Panc1 (cell line): ENCODE measurements at regions not wholly inside any gene's neighbourhood (a gene's known extent, or its start where the extent isn't known, plus 50 kb on each side); places are given as distances from the start of the nearest gene placed in this dataset.

Experiments
- ATAC-seq: fragments of 200-7000 bp; cut with Tn5 transposase; 2 replicates; pipeline ENCODE4 v1.9.1; 2020; ENCODE audit warnings: mild to moderate bottlenecking, moderate library complexity
- BruUV-seq: library from RNA; stranded (reverse); fragments of 400-500 nt; replicated peaks from 2 replicates; lab custom pipeline; 2021; lab: Mats Ljungman, UMichigan
- CTCF ChIA-PET: fragments of 300-600 bp; sonication (Branson Sonifier 250); formaldehyde crosslinking; loops from one replicate; lab custom pipeline; 2022; ENCODE audit warnings: antibody characterized with exemption; lab: Charles Lee
- POLR2A ChIA-PET: fragments of 300-600 bp; sonication (Branson Sonifier 250); formaldehyde crosslinking; loops from one replicate; lab custom pipeline; 2022; ENCODE audit warnings: antibody characterized with exemption; lab: Charles Lee
- DNase-seq: peaks from one replicate; pipeline ENCODE4 v3.0.0-alpha.2; 2010; ENCODE audit warnings: low read depth, low spot score
- H3K27ac ChIP-seq: 2 replicates; pipeline ENCODE4 v1.5.1; 2011; ENCODE audit warnings: mild to moderate bottlenecking, low read length, inconsistent platforms
- H3K27me3 ChIP-seq: fragments of 200-500 bp; sonication (Bioruptor generic); 2 replicates; pipeline ENCODE4 v1.6.0; 2014; ENCODE audit warnings: low read length, inconsistent platforms; ENCODE audit not compliant: control insufficient read depth, insufficient read depth
- H3K36me3 ChIP-seq: fragments of 200-500 bp; sonication (Bioruptor generic); 2 replicates; pipeline ENCODE4 v1.5.1; 2014; ENCODE audit warnings: inconsistent platforms, mild to moderate bottlenecking, low read length, moderate library complexity; ENCODE audit not compliant: control insufficient read depth, insufficient read depth
- H3K4me1 ChIP-seq: 2 replicates; pipeline ENCODE4 v1.5.1; 2011; ENCODE audit warnings: inconsistent platforms, mild to moderate bottlenecking, low read length, moderate library complexity; ENCODE audit not compliant: control insufficient read depth, insufficient read depth
- H3K4me3 ChIP-seq, 2 experiments: 2 replicates each; pipeline ENCODE4 v1.5.1; 2011 to 2012; ENCODE audit warnings: low read depth in 2 of 2, low read length in 2 of 2, mild to moderate bottlenecking in 2 of 2, inconsistent platforms in 1 of 2, moderate library complexity in 1 of 2
- H3K9me3 ChIP-seq: fragments of 200-500 bp; sonication (Bioruptor generic); 2 replicates; pipeline ENCODE4 v1.5.1; 2014; ENCODE audit warnings: low read depth, mild to moderate bottlenecking, inconsistent platforms, low read length, moderate library complexity; ENCODE audit not compliant: control insufficient read depth, insufficient read depth
- POLR2AphosphoS5 ChIP-seq: IDR thresholded peaks from 2 replicates; pipeline ENCODE4 v1.6.1; 2012; ENCODE audit warnings: mild to moderate bottlenecking, low read depth, low read length, moderate library complexity
- REST ChIP-seq, 2 experiments: IDR thresholded peaks; 2 replicates each; pipeline ENCODE4 v1.6.1; 2011 to 2012; ENCODE audit warnings: low read depth in 2 of 2, control low read depth in 1 of 2, low read length in 1 of 2, mild to moderate bottlenecking in 1 of 2, moderate library complexity in 1 of 2; ENCODE audit not compliant: insufficient read depth in 1 of 2
- SIN3A ChIP-seq: IDR thresholded peaks from 2 replicates; pipeline ENCODE4 v1.6.1; 2012; ENCODE audit warnings: low read depth, mild to moderate bottlenecking, low read length, moderate library complexity, borderline replicate concordance; ENCODE audit not compliant: insufficient read depth
- TCF7L2 ChIP-seq: IDR thresholded peaks from 2 replicates; pipeline ENCODE4 v1.6.1; 2011; ENCODE audit warnings: mild to moderate bottlenecking, low read depth, low read length, inconsistent platforms
- in situ Hi-C: cut with HindIII; loops from 2 replicates; pipeline ENCODE4 v1.10.0; 2016; ENCODE audit warnings: low sequenced_read_pairs, low pct_unique_long_range_greater_than_20kb
- intact Hi-C: fragments of 100-400 bp; cut with micrococcal nuclease; formaldehyde crosslinking; loops from one replicate; pipeline ENCODE4 v1.10.0; 2022; ENCODE audit not compliant: unreplicated experiment
- TF ChIP-seq, protein P1 (sequence below): fragments of 450-650 bp; IDR thresholded peaks from 2 replicates; pipeline ENCODE4 v1.5.1; 2017; ENCODE audit warnings: mild to moderate bottlenecking

DNA sequence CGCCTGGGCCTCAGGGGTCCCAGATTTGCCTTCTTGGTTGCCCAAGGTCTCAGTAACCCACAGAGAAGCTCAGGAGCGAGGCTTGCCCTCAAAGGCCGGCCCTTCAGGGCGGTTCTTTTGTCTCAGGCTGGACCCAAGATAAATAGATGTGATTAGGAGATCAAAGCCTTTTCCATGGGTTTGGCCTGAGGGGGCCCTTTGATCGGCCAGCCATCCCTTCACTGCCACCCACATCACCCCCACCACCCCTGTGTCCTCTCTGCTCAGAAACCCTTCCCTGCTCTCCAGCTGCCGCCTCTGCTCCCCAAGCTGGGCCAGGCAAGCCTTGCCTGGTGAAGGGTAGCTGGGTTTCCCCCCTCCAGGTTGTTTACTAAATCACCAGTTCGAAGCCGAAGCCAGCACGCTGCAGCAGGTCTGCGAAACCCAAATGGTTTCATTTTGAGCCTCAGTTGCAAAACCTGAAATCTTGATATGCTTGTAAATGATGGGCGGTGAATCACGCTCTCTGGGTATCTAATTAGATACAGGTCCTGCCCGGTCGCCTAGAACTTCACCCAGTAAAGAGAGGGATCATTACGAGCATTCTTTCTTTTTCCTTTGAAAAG lies 202.6 kb upstream of the BCOR start:
- TF ChIP-seq POLR2AphosphoS5 (no peak), TCF7L2 (no peak), SIN3A (no peak), REST (IDR thresholded peaks at IDR 0.05; ENCODE audit: insufficient read depth in 1 of 2, low read depth in 2 of 2, low read length in 1 of 2) (no peak)
- TF ChIP-seq, protein P1, sequence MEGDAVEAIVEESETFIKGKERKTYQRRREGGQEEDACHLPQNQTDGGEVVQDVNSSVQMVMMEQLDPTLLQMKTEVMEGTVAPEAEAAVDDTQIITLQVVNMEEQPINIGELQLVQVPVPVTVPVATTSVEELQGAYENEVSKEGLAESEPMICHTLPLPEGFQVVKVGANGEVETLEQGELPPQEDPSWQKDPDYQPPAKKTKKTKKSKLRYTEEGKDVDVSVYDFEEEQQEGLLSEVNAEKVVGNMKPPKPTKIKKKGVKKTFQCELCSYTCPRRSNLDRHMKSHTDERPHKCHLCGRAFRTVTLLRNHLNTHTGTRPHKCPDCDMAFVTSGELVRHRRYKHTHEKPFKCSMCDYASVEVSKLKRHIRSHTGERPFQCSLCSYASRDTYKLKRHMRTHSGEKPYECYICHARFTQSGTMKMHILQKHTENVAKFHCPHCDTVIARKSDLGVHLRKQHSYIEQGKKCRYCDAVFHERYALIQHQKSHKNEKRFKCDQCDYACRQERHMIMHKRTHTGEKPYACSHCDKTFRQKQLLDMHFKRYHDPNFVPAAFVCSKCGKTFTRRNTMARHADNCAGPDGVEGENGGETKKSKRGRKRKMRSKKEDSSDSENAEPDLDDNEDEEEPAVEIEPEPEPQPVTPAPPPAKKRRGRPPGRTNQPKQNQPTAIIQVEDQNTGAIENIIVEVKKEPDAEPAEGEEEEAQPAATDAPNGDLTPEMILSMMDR, result no peak
- in situ Hi-C loops, result no loop called here
- no TSS peak for BruUV-seq
- DNase-seq (no peak), ATAC-seq (no peak)
- H3K27me3 ChIP-seq, result no peaks in the 10 kb centered on the region
- no peaks in the 10 kb centered on the region for H3K4me1 ChIP-seq
- H3K36me3 ChIP-seq, result no peaks in the 10 kb centered on the region
- H3K4me3 ChIP-seq, result no peak overlapping the region
- ChIA-PET POLR2A (no interaction called here), CTCF (no interaction called here)
- H3K9me3 ChIP-seq, result no peaks in the 10 kb centered on the region
- H3K27ac ChIP-seq, result no peak overlapping the region
- intact Hi-C loops, result no loop called here

GRCh38 chrX:40299641-40300046 lies 201.9 kb upstream of the BCOR start:
- Histone ChIP-seq H3K4me3 (no peak overlapping the region), H3K27ac (no peak overlapping the region), H3K36me3 (no peaks in the 10 kb centered on the region), H3K27me3 (no peaks in the 10 kb centered on the region), H3K9me3 (no peaks in the 10 kb centered on the region), H3K4me1 (no peaks in the 10 kb centered on the region)
- in situ Hi-C loops, result no loop called here
- intact Hi-C loops, result no loop called here
- ChIA-PET POLR2A (no interaction called here), CTCF (no interaction called here)
- TF ChIP-seq REST (IDR thresholded peaks at IDR 0.05; ENCODE audit: insufficient read depth in 1 of 2, low read depth in 2 of 2, low read length in 1 of 2) (no peak), POLR2AphosphoS5 (no peak), TCF7L2 (no peak), SIN3A (no peak)
- TF ChIP-seq, protein P1, result no peak
- DNase-seq (no peak), ATAC-seq (no peak)
- BruUV-seq, result no TSS peak
